SK-N-SH (cell line): ENCODE measurements at regions not wholly inside any gene's neighbourhood (a gene's known extent, or its start where the extent isn't known, plus 50 kb on each side); places are given as distances from the start of the nearest gene placed in this dataset.

Source experiments
- CTCF ChIP-seq: fragments of 200-600 bp; sonication (generic); IDR thresholded peaks from 2 replicates; pipeline ENCODE4 v1.6.1; 2017; ENCODE audit warnings: antibody characterized with exemption, mild to moderate bottlenecking, moderate library complexity
- EP300 ChIP-seq, 2 experiments: IDR thresholded peaks; 2 replicates each; pipeline versions ENCODE4 v1.4.0 to v1.6.1; 2012; ENCODE audit warnings: borderline replicate concordance in 1 of 2, low read depth in 1 of 2, low read length in 1 of 2
- FOXM1 ChIP-seq: IDR thresholded peaks from 2 replicates; pipeline ENCODE4 v1.4.0; 2012; ENCODE audit warnings: low read depth, mild to moderate bottlenecking
- GABPA ChIP-seq: IDR thresholded peaks from 2 replicates; pipeline ENCODE4 v1.4.0; 2012; ENCODE audit warnings: low read depth, mild to moderate bottlenecking
- MAX ChIP-seq: IDR thresholded peaks from 2 replicates; pipeline ENCODE4 v1.4.0; 2012; ENCODE audit warnings: low read depth
- MXI1 ChIP-seq: IDR thresholded peaks from 2 replicates; pipeline ENCODE4 v1.6.1; 2012; ENCODE audit warnings: mild to moderate bottlenecking, low read depth, low read length, improper control_type of control experiment
- NFIC ChIP-seq: IDR thresholded peaks from 2 replicates; pipeline ENCODE4 v1.4.0; 2012; ENCODE audit warnings: borderline replicate concordance
- NRF1 ChIP-seq: IDR thresholded peaks from 2 replicates; pipeline ENCODE4 v1.6.1; 2012; ENCODE audit warnings: low read depth, mild to moderate bottlenecking, low read length
- REST ChIP-seq: IDR thresholded peaks from 2 replicates; pipeline ENCODE4 v1.6.1; 2012; ENCODE audit warnings: mild to moderate bottlenecking, low read depth, low read length, moderate library complexity
- RFX5 ChIP-seq: IDR thresholded peaks from 2 replicates; pipeline ENCODE4 v1.6.1; 2012; ENCODE audit warnings: mild to moderate bottlenecking, improper control_type of control experiment, low read length
- SIN3A ChIP-seq: IDR thresholded peaks from 2 replicates; pipeline ENCODE4 v1.6.1; 2012; ENCODE audit warnings: low read depth, mild to moderate bottlenecking, low read length, moderate library complexity, borderline replicate concordance
- USF1 ChIP-seq: IDR thresholded peaks from 2 replicates; pipeline ENCODE4 v1.4.0; 2012; ENCODE audit warnings: low read depth, borderline replicate concordance
- ZBTB33 ChIP-seq: IDR thresholded peaks from 2 replicates; pipeline ENCODE4 v1.4.0; 2012; ENCODE audit warnings: low read depth, borderline replicate concordance

- TF ChIP-seq REST: no peak
- no peak for TF ChIP-seq CTCF
- no peak for TF ChIP-seq MAX
- no peak for TF ChIP-seq ZBTB33
- TF ChIP-seq RFX5: no peak
- TF ChIP-seq MXI1: no peak
- TF ChIP-seq FOXM1: no peak
- no peak for TF ChIP-seq EP300 (IDR thresholded peaks at IDR 0.05; ENCODE audit: borderline replicate concordance in 1 of 2, low read depth in 1 of 2, low read length in 1 of 2)
- no peak for TF ChIP-seq NFIC
- TF ChIP-seq NRF1: no peak
- no peak for TF ChIP-seq GABPA
- no peak for TF ChIP-seq USF1
- no peak for TF ChIP-seq SIN3A
Measured at GRCh38 chr5:125657936-125658335, 765.3 kb upstream of the GRAMD2B start.
